ENCODE measurements at regions not wholly inside any gene's neighbourhood (a gene's known extent, or its start where the extent isn't known, plus 50 kb on each side); places are given as distances from the start of the nearest gene placed in this dataset.

DNA sequence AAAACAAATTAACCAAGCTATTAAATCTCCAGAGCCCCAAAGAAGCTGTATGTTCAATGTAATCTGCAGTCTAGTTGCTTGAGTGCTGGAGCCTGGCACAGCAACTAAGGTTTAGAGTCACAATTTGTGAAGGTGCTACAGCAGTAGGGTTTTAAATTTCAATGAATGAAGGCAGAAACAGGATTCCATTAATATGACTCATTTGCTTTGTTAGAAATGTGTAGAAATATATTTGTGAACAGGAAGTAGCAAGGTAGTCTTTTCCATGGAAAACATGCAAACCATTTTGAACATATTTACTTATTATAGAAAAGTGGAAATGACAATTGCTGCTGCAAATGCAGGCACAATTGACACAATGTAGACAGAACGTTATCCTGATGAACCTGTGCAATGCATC is 149.0 kb upstream of the STEAP4 start:
- WGBS, result 78% methylated on average over 1 of the region's 1 CpG
- no peak overlapping the region for H3K14ac ChIP-seq (ENCODE audit: low read length in 2 of 2)
- no peak overlapping the region for H2AFZ ChIP-seq (ENCODE audit: low read depth, low read length)
- H4K8ac ChIP-seq (ENCODE audit: low read length), result no peak overlapping the region
- H3K23ac ChIP-seq (ENCODE audit: low read length in 2 of 2), result no peak overlapping the region
- H3K18ac ChIP-seq (ENCODE audit: low read depth in 1 of 2, low read length in 2 of 2), result no peak overlapping the region
- no peak overlapping the region for H2AK5ac ChIP-seq (ENCODE audit: low read length, severe bottlenecking)
- H3K4me3 ChIP-seq (ENCODE audit: insufficient read depth in 1 of 2, low read depth in 1 of 2, low read length in 2 of 2), result no peak overlapping the region
- no peak overlapping the region for H2BK5ac ChIP-seq (ENCODE audit: low read depth, low read length, poor library complexity, severe bottlenecking)
- no peak overlapping the region for H2BK120ac ChIP-seq (ENCODE audit: low read depth, low read length)
- DNase-seq, result no peak
- no peak overlapping the region for H2BK12ac ChIP-seq (ENCODE audit: low read length in 2 of 2)
- no peak overlapping the region for H3K9ac ChIP-seq (ENCODE audit: low read length)
- no peak overlapping the region for H3K27ac ChIP-seq (ENCODE audit: low read length, poor library complexity, severe bottlenecking)
- no peaks in the 10 kb centered on the region for H3K79me1 ChIP-seq (replicated peaks; ENCODE audit: low read length, poor library complexity, severe bottlenecking)
- H4K91ac ChIP-seq (ENCODE audit: low read length), result no peak overlapping the region
- H3K4me1 ChIP-seq (ENCODE audit: control insufficient read depth, insufficient read depth, low read depth, low read length), result no peaks in the 10 kb centered on the region
- no peaks in the 10 kb centered on the region for H3K9me3 ChIP-seq (ENCODE audit: control insufficient read depth, low read length)
- H2BK15ac ChIP-seq (ENCODE audit: low read depth, poor library complexity, severe bottlenecking), result no peak overlapping the region
- H3K27me3 ChIP-seq (ENCODE audit: control insufficient read depth in 1 of 2, insufficient read depth in 1 of 2, low read length in 2 of 2), result no peaks in the 10 kb centered on the region
- H3K4ac ChIP-seq (ENCODE audit: low read depth in 1 of 2, low read length in 2 of 2), result no peak overlapping the region
- H3K4me2 ChIP-seq (ENCODE audit: low read length, poor library complexity, severe bottlenecking), result no peak overlapping the region
- no peaks in the 10 kb centered on the region for H3K36me3 ChIP-seq (ENCODE audit: control insufficient read depth in 1 of 2, insufficient read depth in 2 of 2, low read depth in 1 of 2, low read length in 2 of 2)

DNA sequence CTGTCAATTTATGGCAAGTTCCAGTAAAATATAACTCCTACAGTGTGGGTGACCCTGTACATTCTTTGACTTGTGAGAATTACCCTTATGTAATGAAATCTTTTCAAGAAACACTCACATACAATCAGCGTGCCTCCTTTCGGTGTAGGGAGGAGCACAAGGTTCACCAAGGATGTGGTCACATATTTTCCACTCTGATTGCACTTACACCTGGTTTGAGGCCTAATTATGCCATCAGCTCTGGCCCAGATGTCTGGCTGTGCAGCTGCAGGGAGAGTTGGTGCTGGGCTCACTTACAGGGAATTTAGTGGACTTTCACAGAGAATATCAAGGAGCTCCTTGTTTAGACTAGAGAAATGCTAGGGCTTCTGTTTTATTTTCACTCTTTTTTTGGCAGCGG is 146.0 kb upstream of the STEAP4 start:
- H3K4ac ChIP-seq (ENCODE audit: low read depth in 1 of 2, low read length in 2 of 2), result no peak overlapping the region
- no peak overlapping the region for H4K8ac ChIP-seq (ENCODE audit: low read length)
- no peaks in the 10 kb centered on the region for H3K4me1 ChIP-seq (ENCODE audit: control insufficient read depth, insufficient read depth, low read depth, low read length)
- H2BK12ac ChIP-seq (ENCODE audit: low read length in 2 of 2), result no peak overlapping the region
- no peak overlapping the region for H2BK120ac ChIP-seq (ENCODE audit: low read depth, low read length)
- no peak overlapping the region for H3K9ac ChIP-seq (ENCODE audit: low read length)
- no peak overlapping the region for H2AK5ac ChIP-seq (ENCODE audit: low read length, severe bottlenecking)
- no peak overlapping the region for H3K27ac ChIP-seq (ENCODE audit: low read length, poor library complexity, severe bottlenecking)
- H2BK15ac ChIP-seq (ENCODE audit: low read depth, poor library complexity, severe bottlenecking), result no peak overlapping the region
- no peak overlapping the region for H3K14ac ChIP-seq (ENCODE audit: low read length in 2 of 2)
- H3K9me3 ChIP-seq (ENCODE audit: control insufficient read depth, low read length), result no peaks in the 10 kb centered on the region
- no peak overlapping the region for H4K91ac ChIP-seq (ENCODE audit: low read length)
- no peaks in the 10 kb centered on the region for H3K36me3 ChIP-seq (ENCODE audit: control insufficient read depth in 1 of 2, insufficient read depth in 2 of 2, low read depth in 1 of 2, low read length in 2 of 2)
- DNase-seq, result no peak
- no peak overlapping the region for H3K4me2 ChIP-seq (ENCODE audit: low read length, poor library complexity, severe bottlenecking)
- H3K23ac ChIP-seq (ENCODE audit: low read length in 2 of 2), result no peak overlapping the region
- no peak overlapping the region for H2BK5ac ChIP-seq (ENCODE audit: low read depth, low read length, poor library complexity, severe bottlenecking)
- WGBS, result 68% methylated on average over 2 of the region's 3 CpGs
- no peaks in the 10 kb centered on the region for H3K79me1 ChIP-seq (replicated peaks; ENCODE audit: low read length, poor library complexity, severe bottlenecking)
- H3K18ac ChIP-seq (ENCODE audit: low read depth in 1 of 2, low read length in 2 of 2), result no peak overlapping the region
- H3K4me3 ChIP-seq (ENCODE audit: insufficient read depth in 1 of 2, low read depth in 1 of 2, low read length in 2 of 2), result no peak overlapping the region
- H3K27me3 ChIP-seq (ENCODE audit: control insufficient read depth in 1 of 2, insufficient read depth in 1 of 2, low read length in 2 of 2), result no peaks in the 10 kb centered on the region
- H2AFZ ChIP-seq (ENCODE audit: low read depth, low read length), result no peak overlapping the region

DNA sequence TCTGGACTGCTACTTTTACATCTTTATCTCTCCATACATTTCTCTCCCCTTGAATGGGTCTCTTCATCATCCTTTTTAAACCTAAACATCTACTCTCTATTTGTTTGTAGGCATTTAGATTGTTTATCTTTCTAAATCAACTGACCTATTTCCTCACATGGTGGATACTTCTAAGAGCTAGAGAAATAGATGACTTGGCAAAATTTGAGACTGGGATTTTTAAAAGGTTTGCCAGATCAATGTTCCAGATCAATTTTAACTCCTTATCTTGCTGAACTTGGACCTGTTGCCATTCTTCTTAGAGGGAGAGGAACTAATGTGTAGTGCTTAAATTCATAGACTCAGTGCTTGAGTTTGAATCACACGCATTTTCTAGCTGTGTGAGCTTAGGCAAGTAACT is 144.2 kb upstream of the STEAP4 start:
- Histone ChIP-seq H3K27ac (ENCODE audit: low read length, poor library complexity, severe bottlenecking) (no peak overlapping the region), H3K36me3 (ENCODE audit: control insufficient read depth in 1 of 2, insufficient read depth in 2 of 2, low read depth in 1 of 2, low read length in 2 of 2) (no peaks in the 10 kb centered on the region), H3K4me1 (ENCODE audit: control insufficient read depth, insufficient read depth, low read depth, low read length) (no peaks in the 10 kb centered on the region), H4K8ac (ENCODE audit: low read length) (no peak overlapping the region), H2AFZ (ENCODE audit: low read depth, low read length) (no peak overlapping the region), H3K9me3 (ENCODE audit: control insufficient read depth, low read length) (no peaks in the 10 kb centered on the region), H3K79me1 (replicated peaks; ENCODE audit: low read length, poor library complexity, severe bottlenecking) (no peaks in the 10 kb centered on the region), H3K4ac (ENCODE audit: low read depth in 1 of 2, low read length in 2 of 2) (no peak overlapping the region), H3K27me3 (ENCODE audit: control insufficient read depth in 1 of 2, insufficient read depth in 1 of 2, low read length in 2 of 2) (no peaks in the 10 kb centered on the region), H4K91ac (ENCODE audit: low read length) (no peak overlapping the region), H3K14ac (ENCODE audit: low read length in 2 of 2) (no peak overlapping the region), H2BK120ac (ENCODE audit: low read depth, low read length) (no peak overlapping the region), H2BK12ac (ENCODE audit: low read length in 2 of 2) (no peak overlapping the region), H3K4me3 (ENCODE audit: insufficient read depth in 1 of 2, low read depth in 1 of 2, low read length in 2 of 2) (no peak overlapping the region), H3K18ac (ENCODE audit: low read depth in 1 of 2, low read length in 2 of 2) (no peak overlapping the region), H3K4me2 (ENCODE audit: low read length, poor library complexity, severe bottlenecking) (no peak overlapping the region), H2BK15ac (ENCODE audit: low read depth, poor library complexity, severe bottlenecking) (no peak overlapping the region), H3K23ac (ENCODE audit: low read length in 2 of 2) (no peak overlapping the region), H3K9ac (ENCODE audit: low read length) (no peak overlapping the region), H2AK5ac (ENCODE audit: low read length, severe bottlenecking) (no peak overlapping the region), H2BK5ac (ENCODE audit: low read depth, low read length, poor library complexity, severe bottlenecking) (no peak overlapping the region)
- WGBS, result 86% methylated on average over 1 of the region's 1 CpG
- DNase-seq, result no peak

DNA sequence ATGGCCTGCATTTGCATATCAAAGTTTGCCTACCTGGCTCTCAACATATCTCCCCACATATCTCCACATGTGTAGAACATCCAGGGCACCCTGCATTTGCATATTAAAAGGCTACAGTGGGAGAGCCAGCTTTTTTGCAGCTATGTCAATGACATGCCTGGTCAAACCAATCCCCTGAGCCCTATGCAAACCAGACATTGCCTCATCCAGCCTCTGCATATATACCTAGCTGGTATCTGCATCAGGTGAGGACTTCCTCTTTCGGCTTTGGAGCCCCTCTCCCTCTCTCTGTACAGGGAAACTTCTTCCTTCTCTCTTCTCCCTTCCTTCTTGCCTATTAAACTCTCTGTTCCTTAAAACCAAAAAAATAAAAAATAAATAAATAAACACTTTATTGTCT is 142.7 kb upstream of the STEAP4 start:
- Histone ChIP-seq H3K4me1 (ENCODE audit: control insufficient read depth, insufficient read depth, low read depth, low read length) (no peaks in the 10 kb centered on the region), H3K4ac (ENCODE audit: low read depth in 1 of 2, low read length in 2 of 2) (no peak overlapping the region), H3K4me3 (ENCODE audit: insufficient read depth in 1 of 2, low read depth in 1 of 2, low read length in 2 of 2) (no peak overlapping the region), H3K9ac (ENCODE audit: low read length) (no peak overlapping the region), H3K4me2 (ENCODE audit: low read length, poor library complexity, severe bottlenecking) (no peak overlapping the region), H2AK5ac (ENCODE audit: low read length, severe bottlenecking) (no peak overlapping the region), H2BK12ac (ENCODE audit: low read length in 2 of 2) (no peak overlapping the region), H3K36me3 (ENCODE audit: control insufficient read depth in 1 of 2, insufficient read depth in 2 of 2, low read depth in 1 of 2, low read length in 2 of 2) (no peaks in the 10 kb centered on the region), H2AFZ (ENCODE audit: low read depth, low read length) (no peak overlapping the region), H2BK15ac (ENCODE audit: low read depth, poor library complexity, severe bottlenecking) (no peak overlapping the region), H2BK5ac (ENCODE audit: low read depth, low read length, poor library complexity, severe bottlenecking) (no peak overlapping the region), H3K9me3 (ENCODE audit: control insufficient read depth, low read length) (no peaks in the 10 kb centered on the region), H4K8ac (ENCODE audit: low read length) (no peak overlapping the region), H4K91ac (ENCODE audit: low read length) (no peak overlapping the region), H2BK120ac (ENCODE audit: low read depth, low read length) (no peak overlapping the region), H3K27ac (ENCODE audit: low read length, poor library complexity, severe bottlenecking) (no peak overlapping the region), H3K23ac (ENCODE audit: low read length in 2 of 2) (no peak overlapping the region), H3K27me3 (ENCODE audit: control insufficient read depth in 1 of 2, insufficient read depth in 1 of 2, low read length in 2 of 2) (no peaks in the 10 kb centered on the region), H3K18ac (ENCODE audit: low read depth in 1 of 2, low read length in 2 of 2) (no peak overlapping the region), H3K79me1 (replicated peaks; ENCODE audit: low read length, poor library complexity, severe bottlenecking) (no peaks in the 10 kb centered on the region), H3K14ac (ENCODE audit: low read length in 2 of 2) (no peak overlapping the region)
- 27% methylated on average over 1 of the region's 1 CpG for WGBS
- no peak for DNase-seq

All from mesenchymal stem cell (in vitro differentiated cells and primary cell).